IMR-90 (cell line): ENCODE measurements at regions not wholly inside any gene's neighbourhood (a gene's known extent, or its start where the extent isn't known, plus 50 kb on each side); places are given as distances from the start of the nearest gene placed in this dataset.

Experiments used
- ATAC-seq: fragments of 200-7000 bp; cut with Tn5 transposase; 2 replicates; pipeline ENCODE4 v1.9.1; 2020; ENCODE audit warnings: low read depth, mild to moderate bottlenecking, moderate library complexity
- BruUV-seq: library from RNA; stranded (reverse); fragments of 400-500 nt; replicated peaks from 2 replicates; lab custom pipeline; 2021; lab: Mats Ljungman, UMichigan
- CTCF ChIA-PET: fragments of 300-600 bp; formaldehyde crosslinking; extraction: SDS; loops from one replicate; lab custom pipeline; 2021; ENCODE audit warnings: antibody characterized with exemption; lab: Yijun Ruan, JAX
- POLR2A ChIA-PET: fragments of 300-600 bp; sonication (Branson Sonifier 250); formaldehyde crosslinking; loops from one replicate; lab custom pipeline; 2022; ENCODE audit warnings: antibody characterized with exemption; ENCODE audit not compliant: unreplicated experiment; lab: Charles Lee
- DNase-seq: peaks from one replicate; pipeline ENCODE4 v3.0.0; 2013
- H2AFZ ChIP-seq: replicated peaks from 2 replicates; pipeline ENCODE3; 2013; ENCODE audit warnings: low read length, mild to moderate bottlenecking; ENCODE audit not compliant: poor library complexity
- H2AK5ac ChIP-seq: 2 replicates; pipeline ENCODE4 v1.6.1; 2013; ENCODE audit warnings: low read depth, low read length, inconsistent platforms
- H2AK9ac ChIP-seq: replicated peaks from 2 replicates; pipeline ENCODE3; 2013; ENCODE audit warnings: mild to moderate bottlenecking, low read depth, low read length, moderate library complexity; ENCODE audit not compliant: poor library complexity
- H2BK120ac ChIP-seq: 2 replicates; pipeline ENCODE4 v1.6.1; 2013; ENCODE audit warnings: low read depth, low read length, inconsistent platforms
- H2BK15ac ChIP-seq: 3 replicates; pipeline ENCODE4 v1.6.1; 2013; ENCODE audit warnings: low read depth, low read length, inconsistent platforms
- H2BK20ac ChIP-seq: 2 replicates; pipeline ENCODE4 v1.6.1; 2013; ENCODE audit warnings: low read depth, mild to moderate bottlenecking, inconsistent platforms, low read length, moderate library complexity
- H2BK5ac ChIP-seq: 2 replicates; pipeline ENCODE4 v1.6.1; 2013; ENCODE audit warnings: mild to moderate bottlenecking, low read depth, low read length, inconsistent platforms; ENCODE audit not compliant: poor library complexity, severe bottlenecking
- H3K14ac ChIP-seq: replicated peaks from 2 replicates; pipeline ENCODE4 v1.6.1; 2013; ENCODE audit warnings: low read depth, low read length, inconsistent platforms
- H3K18ac ChIP-seq: 2 replicates; pipeline ENCODE4 v1.6.1; 2013; ENCODE audit warnings: low read depth, low read length, control low read depth
- H3K23ac ChIP-seq: 2 replicates; pipeline ENCODE4 v1.6.1; 2013; ENCODE audit warnings: low read depth, low read length, inconsistent platforms
- H3K27ac ChIP-seq: 2 replicates; pipeline ENCODE4 v1.5.1; 2013; ENCODE audit warnings: mild to moderate bottlenecking, control low read depth, low read length; ENCODE audit not compliant: insufficient read depth
- H3K27me3 ChIP-seq: 2 replicates; pipeline ENCODE4 v1.6.1; 2013; ENCODE audit warnings: low read length; ENCODE audit not compliant: control insufficient read depth, insufficient read depth
- H3K36me3 ChIP-seq: 2 replicates; pipeline ENCODE4 v1.6.1; 2013; ENCODE audit warnings: low read length, mixed read lengths; ENCODE audit not compliant: control insufficient read depth, insufficient read depth
- H3K4ac ChIP-seq: 2 replicates; pipeline ENCODE4 v1.6.1; 2013; ENCODE audit warnings: low read depth, low read length, inconsistent platforms
- H3K4me1 ChIP-seq: 2 replicates; pipeline ENCODE4 v1.6.1; 2013; ENCODE audit warnings: low read length, mixed read lengths; ENCODE audit not compliant: control insufficient read depth, insufficient read depth
- H3K4me2 ChIP-seq: 2 replicates; pipeline ENCODE4 v1.6.1; 2013; ENCODE audit warnings: low read depth, mild to moderate bottlenecking, control low read depth, low read length, moderate library complexity
- H3K4me3 ChIP-seq: 2 replicates; pipeline ENCODE4 v1.5.1; 2013; ENCODE audit warnings: low read depth, mild to moderate bottlenecking, control low read depth, low read length, moderate library complexity; ENCODE audit not compliant: insufficient read depth
- H3K56ac ChIP-seq: 2 replicates; pipeline ENCODE4 v1.6.1; 2013; ENCODE audit warnings: low read length, inconsistent platforms; ENCODE audit not compliant: insufficient read depth; ENCODE audit errors: extremely low read depth
- H3K79me1 ChIP-seq, 2 experiments: 2 replicates each; pipeline ENCODE4 v1.6.1; 2013; ENCODE audit warnings: low read length in 2 of 2, inconsistent platforms in 1 of 2, low read depth in 1 of 2
- H3K9ac ChIP-seq: 2 replicates; pipeline ENCODE4 v1.6.1; 2013; ENCODE audit warnings: low read depth, low read length, control low read depth
- H3K9me1 ChIP-seq: 2 replicates; pipeline ENCODE4 v1.6.1; 2013; ENCODE audit warnings: low read length, inconsistent platforms; ENCODE audit not compliant: insufficient read depth
- H3K9me3 ChIP-seq: 2 replicates; pipeline ENCODE4 v1.6.1; 2013; ENCODE audit warnings: low read length; ENCODE audit not compliant: control insufficient read depth, insufficient read depth
- H4K20me1 ChIP-seq: 2 replicates; pipeline ENCODE4 v1.6.1; 2013; ENCODE audit warnings: low read length, inconsistent platforms; ENCODE audit not compliant: insufficient read depth
- H4K5ac ChIP-seq: 2 replicates; pipeline ENCODE4 v1.6.1; 2013; ENCODE audit warnings: mild to moderate bottlenecking, low read depth, low read length, control low read depth
- H4K8ac ChIP-seq, 2 experiments: 2 replicates each; pipeline ENCODE4 v1.6.1; 2013; ENCODE audit warnings: low read depth in 2 of 2, low read length in 2 of 2, control low read depth in 1 of 2, inconsistent platforms in 1 of 2
- H4K91ac ChIP-seq: 2 replicates; pipeline ENCODE4 v1.6.1; 2013; ENCODE audit warnings: low read depth, low read length, inconsistent platforms; ENCODE audit not compliant: insufficient read depth
- NFE2L2 ChIP-seq: fragments of 150-350 bp; IDR thresholded peaks from 2 replicates; pipeline ENCODE4 v1.6.1; 2016; ENCODE audit warnings: low read depth, mild to moderate bottlenecking, low read length
- WGBS, 2 experiments: methylation state at CpG; one replicate each; pipeline versions ENCODE4 v1.1.5 to v1.1.7; 2013; ENCODE audit warnings: missing lambda C conversion rate in 2 of 2; ENCODE audit not compliant: insufficient read length in 1 of 2; ENCODE audit errors: extremely low coverage in 2 of 2; 5-methylcytosine and 5-hydroxymethylcytosine counted together
- dilution Hi-C: fragments of 300-500 bp; cut with HindIII; formaldehyde crosslinking; loops from one replicate; pipeline ENCODE4 v1.14.3; 2018; ENCODE audit warnings: low sequenced_read_pairs; ENCODE audit not compliant: unreplicated experiment
- in situ Hi-C: fragments of 300-500 bp; cut with MboI; formaldehyde crosslinking; loops from 3 replicates; pipeline ENCODE4 v1.14.3; 2019; ENCODE audit warnings: low sequenced_read_pairs, inconsistent platforms, mixed read lengths
- intact Hi-C: fragments of 100-400 bp; cut with micrococcal nuclease; formaldehyde crosslinking; loops from 2 replicates; pipeline ENCODE4 v1.10.0; 2022

DNA sequence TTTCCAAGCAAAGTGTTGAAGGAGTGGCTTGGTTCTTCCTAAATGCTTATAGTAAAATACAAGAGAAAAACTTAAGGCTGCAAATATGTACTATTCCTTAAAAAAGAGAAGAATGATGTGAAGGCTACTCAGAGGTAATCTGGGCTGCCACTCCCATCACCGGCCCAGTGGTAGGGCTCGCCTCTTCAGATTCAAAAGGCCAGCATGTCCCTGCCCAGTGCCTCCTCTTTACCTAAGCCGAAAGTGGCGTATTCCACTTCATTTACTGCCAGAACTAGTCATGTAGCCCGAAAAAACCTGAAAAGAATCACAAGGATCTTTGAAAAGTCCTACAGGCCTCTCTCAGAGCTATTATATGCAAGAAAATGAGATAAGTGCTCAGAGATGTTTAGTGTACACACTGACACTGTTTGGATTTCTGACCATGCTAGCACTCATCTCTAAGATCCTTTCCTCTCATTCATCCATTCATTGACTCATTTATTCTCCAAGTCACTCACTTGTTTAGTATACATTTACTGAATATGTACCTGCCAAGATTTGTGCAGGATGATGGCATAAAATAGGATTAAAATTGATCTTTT is 373.3 kb upstream of the THBS1 start:
- Histone ChIP-seq H2BK15ac (peak overlapping the region; percentile 85; the same call in 2 of the 3 replicates), H3K9me1 (no peaks in the 10 kb centered on the region), H3K36me3 (no peaks in the 10 kb centered on the region), H3K79me1 (peaks cover 0 to 9% of the 10 kb centered on the region in 2 experiments; a peak in 3 of 4 replicates), H4K91ac (peak overlapping the region; percentile 80), H3K18ac (peak overlapping the region; percentile 92), H2AK9ac (no peak overlapping the region), H2BK20ac (peak overlapping the region; percentile 88), H4K20me1 (no peaks in the 10 kb centered on the region), H2BK5ac (peak overlapping the region; percentile 96), H2BK120ac (peak overlapping the region; percentile 90), H2AK5ac (peak overlapping the region; percentile 68), H3K4me3 (no peak overlapping the region), H4K5ac (peak overlapping the region; percentile 85; the same call in 1 of the 2 replicates), H3K27me3 (no peaks in the 10 kb centered on the region), H4K8ac (peak overlapping the region; percentile 28 to 66; a peak in 3 of 4 replicates), H3K23ac (peak overlapping the region; percentile 84; the same call in 1 of the 2 replicates), H3K4me2 (no peak overlapping the region), H3K4me1 (peaks cover 10% of the 10 kb centered on the region), H2AFZ (no peak overlapping the region), H3K4ac (peak overlapping the region; percentile 88), H3K9ac (no peak overlapping the region), H3K27ac (peak overlapping the region; percentile 68), H3K56ac (no peak overlapping the region), H3K9me3 (peaks cover 4% of the 10 kb centered on the region), H3K14ac (peak overlapping the region; percentile 60; the same call in 1 of the 2 replicates)
- ChIA-PET POLR2A (no interaction called here), CTCF (no interaction called here)
- BruUV-seq = no TSS peak
- no peak for TF ChIP-seq NFE2L2
- intact Hi-C loops = no loop called here
- in situ Hi-C loops = no loop called here
- ATAC-seq (peak; percentile 40; the same call in 1 of the 2 replicates), DNase-seq (no peak)
- no CpG with 5 or more reads among the region's 5 CpGs for WGBS, 2 experiments
- dilution Hi-C loops = no loop called here
